ENCODE measurements at regions not wholly inside any gene's neighbourhood (a gene's known extent, or its start where the extent isn't known, plus 50 kb on each side); places are given as distances from the start of the nearest gene placed in this dataset.

DNA sequence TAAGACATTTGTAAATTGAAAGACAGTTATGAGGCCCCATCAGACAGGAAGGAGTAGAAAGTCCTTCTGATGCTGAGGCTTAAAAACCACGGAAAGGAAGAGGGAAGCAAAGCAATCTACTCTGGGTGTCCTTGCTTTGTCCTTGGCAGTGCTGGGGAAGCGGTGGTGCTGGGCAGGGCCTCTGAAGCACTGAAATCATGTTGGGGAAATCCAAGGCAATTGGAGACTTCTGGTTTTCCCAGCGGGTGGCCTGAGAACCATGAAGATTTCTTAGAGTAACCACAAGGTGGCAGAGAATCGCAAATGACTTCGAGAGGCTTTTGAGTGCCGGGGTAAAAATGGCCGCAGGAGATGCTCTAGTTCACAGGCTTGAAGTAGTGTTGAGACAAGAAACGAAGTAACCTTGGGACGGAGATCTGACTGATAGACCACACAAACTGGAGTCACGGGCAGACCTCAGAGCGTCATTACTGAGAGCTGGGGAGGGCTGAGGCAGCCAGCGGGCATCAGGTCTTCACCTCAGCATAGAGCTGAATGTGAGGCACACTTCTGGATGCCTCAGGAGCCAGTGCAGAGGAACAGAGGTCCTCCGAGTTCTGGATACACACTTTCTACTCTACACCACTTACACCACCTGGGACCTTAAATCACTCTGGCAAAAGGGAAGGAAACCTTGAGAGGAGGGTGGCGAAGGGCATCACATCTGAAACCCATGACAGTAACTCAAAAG, 130.7 kb upstream of the GPRIN3 start:
- POLR2A ChIA-PET = no interaction called here
- CTCF ChIA-PET = interaction anchor here (1.1 to 1.7 kb wide), 2 partner anchors 119 to 854 kb away, joined by 3 read pairs; no protein-coding TSS in a partner anchor
- TF ChIP-seq CTCF (IDR thresholded peaks at IDR 0.05; ENCODE audit: insufficient read depth, low read length, missing control alignments) = peak; percentile 6
- no peak for DNase-seq (ENCODE audit: low read depth, low spot score)
- H3K4me3 ChIP-seq (ENCODE audit: low read depth, low read length) = no peak overlapping the region

- H3K4me3 ChIP-seq (ENCODE audit: low read depth, low read length) = no peak overlapping the region
- no peak for DNase-seq (ENCODE audit: low read depth, low spot score)
- TF ChIP-seq CTCF (IDR thresholded peaks at IDR 0.05; ENCODE audit: insufficient read depth, low read length, missing control alignments) = peak; percentile 44
- ChIA-PET CTCF (interaction anchor here (0.9 to 3.2 kb wide), 6 partner anchors 9 to 275 kb away, joined by 3 to 47 read pairs (median 8); no protein-coding TSS in a partner anchor), POLR2A (no interaction called here)
Measured at GRCh38 chr4:89434364-89434988, 126.9 kb upstream of the GPRIN3 start.

DNA sequence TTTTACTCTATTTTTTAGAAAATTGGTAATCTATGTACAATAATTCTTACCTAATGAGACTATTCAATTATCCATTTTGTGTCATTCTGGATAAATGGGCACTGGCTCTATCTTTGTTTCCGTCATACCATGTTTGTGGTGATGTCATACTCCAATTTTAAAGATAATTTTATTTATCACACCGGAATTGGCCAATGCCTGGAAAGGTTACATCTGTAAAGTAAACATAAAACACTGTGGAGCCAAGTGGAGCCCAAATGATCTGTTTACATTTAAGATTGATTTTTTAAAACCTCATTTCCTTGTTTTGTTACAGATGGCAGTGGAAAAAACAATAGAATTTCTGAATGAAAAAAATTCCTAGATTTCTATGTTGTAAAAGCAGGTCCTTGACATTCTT, 120.2 kb upstream of the GPRIN3 start:
- no peak for TF ChIP-seq CTCF (IDR thresholded peaks at IDR 0.05; ENCODE audit: insufficient read depth, low read length, missing control alignments)
- ChIA-PET POLR2A (no interaction called here), CTCF (interaction anchor here (1.0 kb wide), 1 partner anchor 268 kb away, joined by 3 read pairs; no protein-coding TSS in a partner anchor)
- DNase-seq (ENCODE audit: low read depth, low spot score) = no peak
- no peak overlapping the region for H3K4me3 ChIP-seq (ENCODE audit: low read depth, low read length)

DNA sequence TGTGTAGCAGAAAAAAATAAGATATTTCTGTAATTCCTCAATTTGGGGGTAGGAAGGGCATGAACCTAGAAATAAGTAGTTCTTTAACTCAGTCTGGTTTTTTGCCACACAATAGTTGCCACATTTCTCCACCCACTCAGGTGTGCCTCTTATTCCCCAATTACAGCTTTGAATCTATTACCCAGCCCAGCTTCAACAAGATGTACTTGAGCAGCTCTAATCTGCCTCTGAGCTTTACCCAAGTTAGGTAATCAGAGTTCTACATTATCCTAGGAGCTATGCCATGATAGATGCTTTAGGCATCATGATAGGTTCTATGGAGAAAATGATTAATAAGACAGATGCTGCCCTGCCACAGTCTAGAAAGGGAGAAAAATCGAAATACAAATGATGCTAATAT, 117.4 kb upstream of the GPRIN3 start:
- TF ChIP-seq CTCF (IDR thresholded peaks at IDR 0.05; ENCODE audit: insufficient read depth, low read length, missing control alignments) = no peak
- no peak overlapping the region for H3K4me3 ChIP-seq (ENCODE audit: low read depth, low read length)
- ChIA-PET POLR2A (no interaction called here), CTCF (no interaction called here)
- DNase-seq (ENCODE audit: low read depth, low spot score) = no peak

GRCh38 chr4:89422441-89422990, 114.9 kb upstream of the GPRIN3 start:
- POLR2A ChIA-PET = no interaction called here
- CTCF ChIA-PET = no interaction called here
- no peak for TF ChIP-seq CTCF (IDR thresholded peaks at IDR 0.05; ENCODE audit: insufficient read depth, low read length, missing control alignments)
- DNase-seq (ENCODE audit: low read depth, low spot score) = no peak
- H3K4me3 ChIP-seq (ENCODE audit: low read depth, low read length) = no peak overlapping the region

DNA sequence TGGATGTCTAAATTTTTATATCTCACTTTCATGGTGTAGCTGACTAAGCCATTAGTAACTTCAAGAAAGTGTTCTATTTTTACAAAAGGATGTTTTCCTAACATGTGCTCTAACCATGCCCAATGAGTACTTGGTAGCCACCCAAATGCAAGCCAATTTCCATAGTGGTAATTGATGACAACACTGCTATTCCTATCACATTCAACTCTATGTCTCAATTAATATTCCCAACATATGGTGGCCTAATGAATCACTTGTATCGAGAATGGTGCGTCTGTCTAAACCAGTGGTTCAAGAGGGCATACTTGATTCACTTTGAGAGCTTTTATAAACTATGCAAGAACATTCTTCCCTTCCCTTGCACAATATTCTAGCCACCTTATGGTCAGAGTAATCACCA, 112.9 kb upstream of the GPRIN3 start:
- no peak for TF ChIP-seq CTCF (IDR thresholded peaks at IDR 0.05; ENCODE audit: insufficient read depth, low read length, missing control alignments)
- ChIA-PET POLR2A (no interaction called here), CTCF (no interaction called here)
- H3K4me3 ChIP-seq (ENCODE audit: low read depth, low read length) = no peak overlapping the region
- DNase-seq (ENCODE audit: low read depth, low spot score) = no peak

Data from AG04449 (cell line).